Loucy (cell line): ENCODE measurements at regions not wholly inside any gene's neighbourhood (a gene's known extent, or its start where the extent isn't known, plus 50 kb on each side); places are given as distances from the start of the nearest gene placed in this dataset.

Source experiments
- CTCF ChIP-seq: fragments of 200-600 bp; sonication (generic); conservative IDR thresholded peaks from 2 replicates; pipeline ENCODE4 v1.5.1; 2014; ENCODE audit warnings: mild to moderate bottlenecking, antibody characterized with exemption, low read length
- EZH2phosphoT487 ChIP-seq: fragments of 200-600 bp; IDR thresholded peaks from 2 replicates; pipeline ENCODE4 v1.6.1; 2018; ENCODE audit warnings: antibody characterized with exemption, mild to moderate bottlenecking, moderate library complexity, borderline replicate concordance

GRCh38 chr4:92237559-92237958 lies 66.2 kb upstream of the GRID2 start:
- TF ChIP-seq CTCF (no peak), EZH2phosphoT487 (no peak)
